K562 (cell line): ENCODE measurements at regions not wholly inside any gene's neighbourhood (a gene's known extent, or its start where the extent isn't known, plus 50 kb on each side); places are given as distances from the start of the nearest gene placed in this dataset.

ENCODE experiments used
- ATAC-seq: fragments of 200-7000 bp; cut with Tn5 transposase; 3 replicates; pipeline ENCODE4 v1.9.1; 2020; ENCODE audit warnings: moderate library complexity
- BruUV-seq: library from RNA; stranded (reverse); fragments of 400-500 nt; replicated peaks from 2 replicates; lab custom pipeline; 2021; lab: Mats Ljungman, UMichigan
- CTCF ChIA-PET: fragments of 300-600 bp; formaldehyde crosslinking; extraction: SDS; loops from one replicate; lab custom pipeline; 2021; ENCODE audit warnings: low intra/inter-chr PET ratio; lab: Yijun Ruan, JAX
- POLR2A ChIA-PET: fragments of 300-600, 350-650 bp; sonication (Branson Sonifier 250); formaldehyde crosslinking; extraction: SDS; loops from one replicate; lab custom pipeline; 2021; ENCODE audit warnings: antibody characterized with exemption, inconsistent platforms; lab: Yijun Ruan, JAX
- DNase-seq, 4 experiments: peaks; one replicate each; pipeline versions ENCODE4 v3.0.0 to v3.0.0-alpha.2; 2011 to 2018; ENCODE audit warnings: low spot score in 3 of 4, mixed read lengths in 3 of 4; ENCODE audit errors: extremely low read depth in 1 of 4
- FAIRE-seq: peaks from 2 replicates; lab custom pipeline; 2011; peaks lifted over from hg19 to GRCh38; lab: Jason Lieb, UNC
- H2AFZ ChIP-seq: 2 replicates; pipeline ENCODE4 v1.6.0; 2011; ENCODE audit warnings: low read depth, low read length, control low read depth, inconsistent platforms
- H3K27ac ChIP-seq: fragments of 200-600 bp; 3 replicates; pipeline ENCODE4 v1.8.0; 2011; ENCODE audit warnings: low read depth, mild to moderate bottlenecking, control low read depth, inconsistent platforms, low read length, moderate library complexity, mixed read lengths; ENCODE audit errors: extremely low read depth
- H3K27me3 ChIP-seq, 2 experiments: fragments of 300-600 bp in 1 of 2; 2 replicates in 1 of 2; 3 replicates in 1 of 2; pipeline versions ENCODE4 v1.6.0 to v1.8.0; 2011; ENCODE audit warnings: inconsistent platforms in 2 of 2, low read length in 2 of 2, mild to moderate bottlenecking in 1 of 2, mixed read lengths in 1 of 2, moderate library complexity in 1 of 2; ENCODE audit not compliant: control insufficient read depth in 2 of 2, insufficient read depth in 2 of 2
- H3K36me3 ChIP-seq: fragments of 300-600 bp; 3 replicates; pipeline ENCODE4 v1.8.0; 2011; ENCODE audit warnings: mild to moderate bottlenecking, low read length, inconsistent platforms; ENCODE audit not compliant: control insufficient read depth, insufficient read depth
- H3K4me1 ChIP-seq, 2 experiments: fragments of 200-600 bp in 1 of 2; replicated peaks in 1 of 2; 2 replicates in 1 of 2; 3 replicates in 1 of 2; pipeline versions ENCODE4 v1.5.1 to v1.8.0; 2011; ENCODE audit warnings: inconsistent platforms in 2 of 2, low read length in 2 of 2, mild to moderate bottlenecking in 1 of 2, mixed read lengths in 1 of 2, moderate library complexity in 1 of 2; ENCODE audit not compliant: control insufficient read depth in 2 of 2, insufficient read depth in 2 of 2
- H3K4me2 ChIP-seq: 2 replicates; pipeline ENCODE4 v1.6.1; 2011; ENCODE audit warnings: low read length, control low read depth, inconsistent platforms, mixed read lengths; ENCODE audit not compliant: insufficient read depth
- H3K4me3 ChIP-seq: fragments of 200-600 bp; sonication (generic), shearing (Covaris generic); 2 replicates; pipeline ENCODE4 v1.5.1; 2016; ENCODE audit warnings: control low read depth, inconsistent platforms
- H3K79me2 ChIP-seq: fragments of 200-600 bp; 3 replicates; pipeline ENCODE4 v1.8.0; 2011; ENCODE audit warnings: low read length, inconsistent platforms; ENCODE audit not compliant: control insufficient read depth, insufficient read depth
- H3K9ac ChIP-seq, 2 experiments: 2 replicates each; pipeline versions ENCODE4 v1.6.0 to v1.6.1; 2011; ENCODE audit warnings: low read depth in 2 of 2, low read length in 2 of 2, control low read depth in 1 of 2, inconsistent platforms in 1 of 2, mild to moderate bottlenecking in 1 of 2, mixed read lengths in 1 of 2; ENCODE audit not compliant: insufficient read depth in 1 of 2
- H3K9me1 ChIP-seq: one replicate; pipeline ENCODE4 v1.6.0; 2011; ENCODE audit warnings: inconsistent platforms, mild to moderate bottlenecking, low read length, moderate library complexity; ENCODE audit not compliant: control insufficient read depth, insufficient read depth
- H3K9me3 ChIP-seq: replicated peaks from 2 replicates; pipeline ENCODE4 v1.5.1; 2011; ENCODE audit warnings: low read depth, low read length, inconsistent platforms; ENCODE audit not compliant: control insufficient read depth, insufficient read depth
- H4K20me1 ChIP-seq: replicated peaks from 2 replicates; pipeline ENCODE4 v1.6.1; 2011; ENCODE audit warnings: low read length, inconsistent platforms, mixed read lengths; ENCODE audit not compliant: control insufficient read depth, insufficient read depth
- DACH1 ChIP-seq: fragments of 450-650 bp; IDR thresholded peaks from 2 replicates; pipeline ENCODE4 v1.6.1; 2018; ENCODE audit not compliant: partially characterized antibody
- GABPA ChIP-seq: fragments of 200-800 bp; sonication (Bioruptor generic); conservative IDR thresholded peaks from 2 replicates; pipeline ENCODE4 v1.6.1; 2016; ENCODE audit warnings: low read depth, missing genetic modification characterization, missing compliant biosample characterization
- HMBOX1 ChIP-seq: sonication (generic); IDR thresholded peaks from 2 replicates; pipeline ENCODE4 v1.6.1; 2016
- HMGN3 ChIP-seq: IDR thresholded peaks from 2 replicates; pipeline ENCODE4 v1.6.1; 2011; ENCODE audit warnings: borderline replicate concordance, low read depth, mild to moderate bottlenecking, mixed read lengths, low read length; ENCODE audit not compliant: insufficient read length; ENCODE audit errors: extremely low read depth
- HOMEZ ChIP-seq: fragments of 250-450 bp; sonication (Bioruptor Pico); IDR thresholded peaks from 2 replicates; pipeline ENCODE4 v1.4.0; 2020; ENCODE audit warnings: mild to moderate bottlenecking, moderate library complexity
- ILF3 ChIP-seq: fragments of 450-650 bp; IDR thresholded peaks from 2 replicates; pipeline ENCODE4 v1.6.1; 2018; ENCODE audit warnings: antibody characterized with exemption, mild to moderate bottlenecking, moderate library complexity, borderline replicate concordance
- MCM7 ChIP-seq, 2 experiments: fragments of 450-650 bp; IDR thresholded peaks; 2 replicates each; pipeline ENCODE4 v1.6.1; 2016 to 2018
- MYC ChIP-seq, 2 experiments: fragments of 250-450 bp in 1 of 2; sonication (Bioruptor Pico) in 1 of 2; IDR thresholded peaks; 2 replicates each; pipeline versions ENCODE4 v1.5.1 to v1.6.1; 2012 to 2021; ENCODE audit warnings: low read depth in 2 of 2, borderline replicate concordance in 1 of 2, improper control_type of control experiment in 1 of 2, low read length in 1 of 2, mild to moderate bottlenecking in 1 of 2, moderate library complexity in 1 of 2
- NR0B1 ChIP-seq: fragments of 450-650 bp; IDR thresholded peaks from one replicate; pipeline ENCODE4 v1.6.1; 2018; ENCODE audit warnings: mild to moderate bottlenecking, moderate library complexity; ENCODE audit not compliant: partially characterized antibody
- SNRNP70 ChIP-seq: fragments of 200-400 bp; formaldehyde crosslinking; optimal IDR thresholded peaks from 2 replicates; pipeline ENCODE3; 2017; ENCODE audit warnings: low read depth, low read length
- TCF7 ChIP-seq: sonication (generic); IDR thresholded peaks from 2 replicates; pipeline ENCODE4 v1.6.1; 2016; ENCODE audit warnings: antibody characterized with exemption, borderline replicate concordance
- ZNF121 ChIP-seq: sonication (generic); formaldehyde crosslinking; conservative IDR thresholded peaks from 2 replicates; pipeline ENCODE4 v1.8.0; 2022; ENCODE audit warnings: missing genetic modification reagents
- ZNF668 ChIP-seq: fragments of 250-450 bp; sonication (Bioruptor Pico); IDR thresholded peaks from 2 replicates; pipeline ENCODE4 v1.8.0; 2022; ENCODE audit warnings: mild to moderate bottlenecking, inconsistent platforms
- whole genome bisulfite sequencing: fragments of 100-300 bp; shearing (Covaris generic); methylation state at CpG from one replicate; pipeline ENCODE4 v1.1.6; 2016; ENCODE audit warnings: low coverage, mixed read lengths; ENCODE audit not compliant: insufficient coverage; ENCODE audit errors: missing lambda C conversion rate; 5-methylcytosine and 5-hydroxymethylcytosine counted together
- in situ Hi-C: fragments of 300-500 bp; cut with MboI; formaldehyde crosslinking; loops from 4 replicates; pipeline ENCODE4 v1.15.0; 2018; ENCODE audit warnings: inconsistent platforms, mixed read lengths
- intact Hi-C: fragments of 100-400 bp; cut with micrococcal nuclease; formaldehyde crosslinking; loops from 2 replicates; pipeline ENCODE4 v1.14.2; 2022

- no peak overlapping the region for H3K4me2 ChIP-seq
- ATAC-seq (no peak), DNase-seq (no peak), FAIRE-seq (no peak)
- no peak overlapping the region for H2AFZ ChIP-seq
- no peak overlapping the region for H3K27ac ChIP-seq
- H3K79me2 ChIP-seq: no peaks in the 10 kb centered on the region
- H3K4me3 ChIP-seq: no peak overlapping the region
- H4K20me1 ChIP-seq: no peaks in the 10 kb centered on the region
- BruUV-seq: no TSS peak
- no peaks in the 10 kb centered on the region for H3K9me1 ChIP-seq
- no peaks in the 10 kb centered on the region for H3K36me3 ChIP-seq
- intact Hi-C loops (no loop called here), in situ Hi-C loops (no loop called here)
- CTCF ChIA-PET: no interaction called here
- WGBS: 0% methylated on average over 4 of the region's 4 CpGs
- no peaks in the 10 kb centered on the region for H3K27me3 ChIP-seq
- no peaks in the 10 kb centered on the region for H3K9me3 ChIP-seq
- H3K9ac ChIP-seq: no peak overlapping the region
- H3K4me1 ChIP-seq: no peaks in the 10 kb centered on the region
- POLR2A ChIA-PET: no interaction called here
- TF ChIP-seq GABPA (tag) (peak; percentile 59), ZNF121 (CRISPR knock-in tag) (no peak), ZNF668 (no peak)
Measured at GRCh38 chr5:40409601-40410000, 270.1 kb upstream of the PTGER4 start.

- H2AFZ ChIP-seq: no peak overlapping the region
- no TSS peak for BruUV-seq
- H3K4me2 ChIP-seq: no peak overlapping the region
- no peak for ATAC-seq
- H3K9me3 ChIP-seq: no peaks in the 10 kb centered on the region
- no peak overlapping the region for H3K27ac ChIP-seq
- ChIA-PET POLR2A (interaction anchor here (0.5 kb wide), 1 partner anchor 18 kb away, joined by 3 read pairs; no protein-coding TSS in a partner anchor), CTCF (no interaction called here)
- in situ Hi-C loops: no loop called here
- 0% methylated on average over 6 of the region's 6 CpGs for WGBS
- H3K36me3 ChIP-seq: no peaks in the 10 kb centered on the region
- H3K9me1 ChIP-seq: no peaks in the 10 kb centered on the region
- no peaks in the 10 kb centered on the region for H3K27me3 ChIP-seq
- DNase-seq: no peak
- FAIRE-seq: no peak
- no peak overlapping the region for H3K9ac ChIP-seq
- intact Hi-C loops: no loop called here
- no peaks in the 10 kb centered on the region for H3K79me2 ChIP-seq
- H3K4me1 ChIP-seq: no peaks in the 10 kb centered on the region
- H4K20me1 ChIP-seq: no peaks in the 10 kb centered on the region
- no peak overlapping the region for H3K4me3 ChIP-seq
- TF ChIP-seq TCF7: no peak
- no peak for TF ChIP-seq SNRNP70
- TF ChIP-seq DACH1: no peak
- no peak for TF ChIP-seq MYC (IDR thresholded peaks at IDR 0.05; ENCODE audit: low read depth, low read length)
- no peak for TF ChIP-seq MYC (CRISPR knock-in tag; IDR thresholded peaks at IDR 0.05; ENCODE audit: borderline replicate concordance, low read depth)
- no peak for TF ChIP-seq ILF3
- no peak for TF ChIP-seq MCM7 (IDR thresholded peaks at IDR 0.05)
- TF ChIP-seq HMGN3: no peak
- no peak for TF ChIP-seq NR0B1
- no peak for TF ChIP-seq HMBOX1
- TF ChIP-seq HOMEZ (CRISPR knock-in tag): no peak
Measured at GRCh38 chr5:40406741-40407211, 272.9 kb upstream of the PTGER4 start.
